PC-9 (cell line): ENCODE measurements at regions not wholly inside any gene's neighbourhood (a gene's known extent, or its start where the extent isn't known, plus 50 kb on each side); places are given as distances from the start of the nearest gene placed in this dataset.

Experiments
- CTCF ChIP-seq: fragments of 200-600 bp; sonication (generic); conservative IDR thresholded peaks from 2 replicates; pipeline ENCODE4 v1.6.1; 2017; ENCODE audit warnings: mixed run types, antibody characterized with exemption, mild to moderate bottlenecking, moderate library complexity
- EZH2 ChIP-seq: fragments of 200-600 bp; sonication (generic); IDR thresholded peaks from 2 replicates; pipeline ENCODE4 v1.8.0; 2017; ENCODE audit warnings: antibody characterized with exemption, low read depth

- TF ChIP-seq EZH2: no peak
- TF ChIP-seq CTCF: no peak
These were observed 105.0 kb upstream of the HDAC9 start for GRCh38 chr7:18390535-18390907.
